Activated T-cell treated with anti-CD3 and anti-CD28 coated beads, Interleukin-2, amount 50 U/mL, for 24 hours (primary cell): ENCODE measurements at regions not wholly inside any gene's neighbourhood (a gene's known extent, or its start where the extent isn't known, plus 50 kb on each side); places are given as distances from the start of the nearest gene placed in this dataset.

ENCODE experiments used
- DNase-seq: peaks from one replicate; pipeline ENCODE4 v3.0.0-alpha.2; 2020
- H3K27ac Mint-ChIP-seq: 2 replicates; pipeline ENCODE4 v1.8.0; 2020; ENCODE audit warnings: mild to moderate bottlenecking, mixed read lengths
- H3K27me3 Mint-ChIP-seq: 2 replicates; pipeline ENCODE4 v1.8.0; 2020; ENCODE audit warnings: mixed read lengths
- H3K36me3 Mint-ChIP-seq: 2 replicates; pipeline ENCODE4 v1.8.0; 2020; ENCODE audit warnings: low read depth, mixed read lengths
- H3K4me1 Mint-ChIP-seq: 2 replicates; pipeline ENCODE4 v1.8.0; 2020; ENCODE audit warnings: low read depth, mixed read lengths
- H3K4me3 Mint-ChIP-seq: 2 replicates; pipeline ENCODE4 v1.8.0; 2020; ENCODE audit warnings: mild to moderate bottlenecking, moderate library complexity, mixed read lengths
- H3K9me3 Mint-ChIP-seq: 2 replicates; pipeline ENCODE4 v1.8.0; 2020; ENCODE audit warnings: mixed read lengths

- Mint-ChIP-seq H3K27ac (no peak overlapping the region), H3K9me3 (no peaks in the 10 kb centered on the region), H3K4me3 (no peak overlapping the region)
These were observed 74.8 kb upstream of the LGALSL start for GRCh38 chr2:64379186-64379585.

GRCh38 chr2:64380853-64381527, 73.0 kb upstream of the LGALSL start:
- H3K4me1 Mint-ChIP-seq: no peaks in the 10 kb centered on the region
- no peaks in the 10 kb centered on the region for H3K9me3 Mint-ChIP-seq
- H3K27ac Mint-ChIP-seq: no peak overlapping the region
- no peak overlapping the region for H3K4me3 Mint-ChIP-seq
- DNase-seq: no peak
- no peaks in the 10 kb centered on the region for H3K36me3 Mint-ChIP-seq
- peaks cover 4% of the 10 kb centered on the region for H3K27me3 Mint-ChIP-seq

More at GRCh38 chr2:64379186-64379585, 74.8 kb upstream of the LGALSL start:
- no peak for DNase-seq
- H3K4me1 Mint-ChIP-seq: no peaks in the 10 kb centered on the region
- peaks cover 4% of the 10 kb centered on the region for H3K27me3 Mint-ChIP-seq
- H3K36me3 Mint-ChIP-seq: no peaks in the 10 kb centered on the region

GRCh38 chr2:64383016-64383591, 70.9 kb upstream of the LGALSL start:
- no peak for DNase-seq
- H3K27ac Mint-ChIP-seq: no peak overlapping the region
- no peak overlapping the region for H3K4me3 Mint-ChIP-seq
- H3K4me1 Mint-ChIP-seq: no peaks in the 10 kb centered on the region
- H3K27me3 Mint-ChIP-seq: peaks cover 4% of the 10 kb centered on the region
- no peaks in the 10 kb centered on the region for H3K36me3 Mint-ChIP-seq
- H3K9me3 Mint-ChIP-seq: no peaks in the 10 kb centered on the region

- Mint-ChIP-seq H3K9me3 (no peaks in the 10 kb centered on the region), H3K27ac (no peak overlapping the region), H3K36me3 (no peaks in the 10 kb centered on the region), H3K4me1 (no peaks in the 10 kb centered on the region), H3K4me3 (no peak overlapping the region), H3K27me3 (peaks cover 4% of the 10 kb centered on the region)
- DNase-seq: no peak
These were observed 70.1 kb upstream of the LGALSL start for GRCh38 chr2:64383881-64384280.

- H3K27ac Mint-ChIP-seq: no peak overlapping the region
- H3K9me3 Mint-ChIP-seq: peaks cover 9% of the 10 kb centered on the region
- DNase-seq: no peak
- H3K27me3 Mint-ChIP-seq: no peaks in the 10 kb centered on the region
- no peaks in the 10 kb centered on the region for H3K36me3 Mint-ChIP-seq
- H3K4me3 Mint-ChIP-seq: no peak overlapping the region
- no peaks in the 10 kb centered on the region for H3K4me1 Mint-ChIP-seq
These were observed 67.3 kb upstream of the LGALSL start for GRCh38 chr2:64386676-64387075.

- Mint-ChIP-seq H3K27ac (no peak overlapping the region), H3K36me3 (no peaks in the 10 kb centered on the region), H3K4me3 (no peak overlapping the region), H3K9me3 (peaks cover 9% of the 10 kb centered on the region), H3K27me3 (no peaks in the 10 kb centered on the region), H3K4me1 (no peaks in the 10 kb centered on the region)
- DNase-seq: no peak
These were observed 63.4 kb upstream of the LGALSL start for GRCh38 chr2:64390586-64390985.

GRCh38 chr2:64391424-64391823, 62.5 kb upstream of the LGALSL start:
- Mint-ChIP-seq H3K27me3 (no peaks in the 10 kb centered on the region), H3K36me3 (no peaks in the 10 kb centered on the region), H3K4me1 (no peaks in the 10 kb centered on the region), H3K9me3 (peaks cover 9% of the 10 kb centered on the region), H3K4me3 (no peak overlapping the region), H3K27ac (no peak overlapping the region)
- DNase-seq: no peak

GRCh38 chr2:64391940-64392339, 62.0 kb upstream of the LGALSL start:
- no peak for DNase-seq
- no peak overlapping the region for H3K4me3 Mint-ChIP-seq
- no peaks in the 10 kb centered on the region for H3K4me1 Mint-ChIP-seq
- H3K27ac Mint-ChIP-seq: no peak overlapping the region
- peaks cover 9% of the 10 kb centered on the region for H3K9me3 Mint-ChIP-seq
- no peaks in the 10 kb centered on the region for H3K36me3 Mint-ChIP-seq
- H3K27me3 Mint-ChIP-seq: no peaks in the 10 kb centered on the region

- DNase-seq: no peak
- Mint-ChIP-seq H3K36me3 (no peaks in the 10 kb centered on the region), H3K4me3 (no peak overlapping the region), H3K27ac (no peak overlapping the region), H3K9me3 (peaks cover 9% of the 10 kb centered on the region), H3K4me1 (no peaks in the 10 kb centered on the region), H3K27me3 (no peaks in the 10 kb centered on the region)
These were observed 61.4 kb upstream of the LGALSL start for GRCh38 chr2:64392529-64392928.

GRCh38 chr2:64393383-64394010, 60.5 kb upstream of the LGALSL start:
- Mint-ChIP-seq H3K27ac (no peak overlapping the region), H3K4me3 (no peak overlapping the region), H3K27me3 (no peaks in the 10 kb centered on the region), H3K36me3 (no peaks in the 10 kb centered on the region), H3K4me1 (no peaks in the 10 kb centered on the region), H3K9me3 (peaks cover 9% of the 10 kb centered on the region)
- DNase-seq: no peak

GRCh38 chr2:64394153-64394552, 59.8 kb upstream of the LGALSL start:
- no peaks in the 10 kb centered on the region for H3K36me3 Mint-ChIP-seq
- no peak for DNase-seq
- H3K9me3 Mint-ChIP-seq: peaks cover 9% of the 10 kb centered on the region
- no peaks in the 10 kb centered on the region for H3K27me3 Mint-ChIP-seq
- no peaks in the 10 kb centered on the region for H3K4me1 Mint-ChIP-seq
- H3K27ac Mint-ChIP-seq: no peak overlapping the region
- H3K4me3 Mint-ChIP-seq: no peak overlapping the region

- no peaks in the 10 kb centered on the region for H3K36me3 Mint-ChIP-seq
- H3K9me3 Mint-ChIP-seq: peaks cover 4% of the 10 kb centered on the region
- H3K27me3 Mint-ChIP-seq: no peaks in the 10 kb centered on the region
- no peak overlapping the region for H3K4me3 Mint-ChIP-seq
- no peaks in the 10 kb centered on the region for H3K4me1 Mint-ChIP-seq
- DNase-seq: no peak
- no peak overlapping the region for H3K27ac Mint-ChIP-seq
These were observed 58.0 kb upstream of the LGALSL start for GRCh38 chr2:64396001-64396400.

GRCh38 chr2:64396551-64396950, 57.4 kb upstream of the LGALSL start:
- peaks cover under 1% of the 10 kb centered on the region for H3K9me3 Mint-ChIP-seq
- no peaks in the 10 kb centered on the region for H3K27me3 Mint-ChIP-seq
- no peak overlapping the region for H3K4me3 Mint-ChIP-seq
- H3K4me1 Mint-ChIP-seq: no peaks in the 10 kb centered on the region
- H3K36me3 Mint-ChIP-seq: no peaks in the 10 kb centered on the region
- no peak for DNase-seq
- H3K27ac Mint-ChIP-seq: no peak overlapping the region

GRCh38 chr2:64398516-64399129, 55.3 kb upstream of the LGALSL start:
- H3K4me1 Mint-ChIP-seq: no peaks in the 10 kb centered on the region
- no peaks in the 10 kb centered on the region for H3K36me3 Mint-ChIP-seq
- H3K4me3 Mint-ChIP-seq: no peak overlapping the region
- H3K27ac Mint-ChIP-seq: no peak overlapping the region
- H3K9me3 Mint-ChIP-seq: no peaks in the 10 kb centered on the region
- H3K27me3 Mint-ChIP-seq: no peaks in the 10 kb centered on the region
- DNase-seq: no peak

GRCh38 chr2:64399521-64399920, 54.4 kb upstream of the LGALSL start:
- Mint-ChIP-seq H3K4me3 (no peak overlapping the region), H3K27ac (peak overlapping the region; percentile 28), H3K9me3 (no peaks in the 10 kb centered on the region), H3K4me1 (no peaks in the 10 kb centered on the region), H3K36me3 (no peaks in the 10 kb centered on the region), H3K27me3 (no peaks in the 10 kb centered on the region)
- DNase-seq: no peak
